Neural cell (in vitro differentiated cells): ENCODE measurements at regions not wholly inside any gene's neighbourhood (a gene's known extent, or its start where the extent isn't known, plus 50 kb on each side); places are given as distances from the start of the nearest gene placed in this dataset.

ENCODE experiments used
- H2AFZ ChIP-seq: fragments of 200-600, 300-800 bp; sonication (generic), shearing (Covaris generic); 2 replicates; pipeline ENCODE4 v1.6.0; 2014; ENCODE audit warnings: low read depth, mild to moderate bottlenecking, antibody characterized with exemption, low read length, moderate library complexity
- H3F3A ChIP-seq: fragments of 200-600 bp; shearing (Covaris generic); 2 replicates; pipeline ENCODE4 v1.6.1; 2016; ENCODE audit warnings: mild to moderate bottlenecking, moderate library complexity, mixed read lengths, antibody characterized with exemption, low read length; ENCODE audit not compliant: insufficient read depth, poor library complexity, severe bottlenecking
- H3K27ac ChIP-seq: fragments of 200-600, 300-800 bp; sonication (generic), shearing (Covaris generic); 2 replicates; pipeline ENCODE4 v1.5.1; 2014; ENCODE audit warnings: mild to moderate bottlenecking, low read length, moderate library complexity
- H3K27me3 ChIP-seq: fragments of 300-800, 200-600 bp; sonication (generic), shearing (Covaris generic); 2 replicates; pipeline ENCODE4 v1.6.0; 2014; ENCODE audit warnings: mild to moderate bottlenecking, low read depth, low read length, moderate library complexity; ENCODE audit not compliant: insufficient read depth
- H3K36me3 ChIP-seq: fragments of 300-800, 200-600 bp; sonication (generic), shearing (Covaris generic); 2 replicates; pipeline ENCODE4 v1.5.1; 2014; ENCODE audit warnings: mild to moderate bottlenecking, antibody characterized with exemption, low read length, moderate library complexity; ENCODE audit not compliant: insufficient read depth
- H3K4me2 ChIP-seq: fragments of 300-800, 200-600 bp; sonication (generic), shearing (Covaris generic); 2 replicates; pipeline ENCODE4 v1.6.0; 2014; ENCODE audit warnings: mild to moderate bottlenecking, low read length
- H3K4me3 ChIP-seq: fragments of 300-800, 200-600 bp; sonication (generic), shearing (Covaris generic); 2 replicates; pipeline ENCODE4 v1.5.1; 2014; ENCODE audit warnings: mild to moderate bottlenecking, low read length, moderate library complexity
- H3K79me2 ChIP-seq: fragments of 200-600 bp; shearing (Covaris generic); replicated peaks from 2 replicates; pipeline ENCODE4 v1.6.0; 2014; ENCODE audit warnings: mild to moderate bottlenecking, low read length, moderate library complexity; ENCODE audit not compliant: insufficient read depth
- H3K9ac ChIP-seq: fragments of 300-800, 200-600 bp; sonication (generic), shearing (Covaris generic); 2 replicates; pipeline ENCODE4 v1.6.1; 2016; ENCODE audit warnings: mild to moderate bottlenecking, low read length, mixed read lengths
- H3K9me2 ChIP-seq: fragments of 200-600 bp; shearing (Covaris generic); 2 replicates; pipeline ENCODE4 v1.6.1; 2016; ENCODE audit warnings: mild to moderate bottlenecking, low read length, mixed read lengths; ENCODE audit not compliant: insufficient read depth
- H3K9me3 ChIP-seq: fragments of 200-600, 300-800 bp; sonication (generic), shearing (Covaris generic); 2 replicates; pipeline ENCODE4 v1.6.1; 2016; ENCODE audit warnings: mild to moderate bottlenecking, mixed run types, low read length, moderate library complexity, mixed read lengths
- H4K20me1 ChIP-seq: fragments of 200-600 bp; shearing (Covaris generic); 2 replicates; pipeline ENCODE4 v1.6.1; 2016; ENCODE audit warnings: mild to moderate bottlenecking, mixed run types; ENCODE audit not compliant: insufficient read depth
- EP300 ChIP-seq: fragments of 450-650 bp; conservative IDR thresholded peaks from 2 replicates; pipeline ENCODE4 v1.6.1; 2014; ENCODE audit warnings: antibody characterized with exemption, mild to moderate bottlenecking, moderate library complexity; ENCODE audit not compliant: poor library complexity, severe bottlenecking
- EZH2 ChIP-seq: fragments of 200-600, 300-800 bp; shearing (Covaris generic), sonication (generic); IDR thresholded peaks from 2 replicates; pipeline ENCODE4 v1.6.1; 2014; ENCODE audit warnings: antibody characterized with exemption, low read length, borderline replicate concordance, mild to moderate bottlenecking; ENCODE audit not compliant: insufficient read depth, poor library complexity, severe bottlenecking
- MXI1 ChIP-seq: fragments of 450-650 bp; conservative IDR thresholded peaks from 2 replicates; pipeline ENCODE4 v1.6.1; 2014; ENCODE audit warnings: antibody characterized with exemption, mild to moderate bottlenecking; ENCODE audit not compliant: poor library complexity, severe bottlenecking
- POLR2AphosphoS5 ChIP-seq: IDR thresholded peaks from 2 replicates; pipeline ENCODE4 v1.6.1; 2012
- RAD21 ChIP-seq: fragments of 450-650 bp; conservative IDR thresholded peaks from 2 replicates; pipeline ENCODE4 v1.6.1; 2014; ENCODE audit warnings: antibody characterized with exemption, mild to moderate bottlenecking, moderate library complexity
- SMC3 ChIP-seq: fragments of 450-650 bp; conservative IDR thresholded peaks from 2 replicates; pipeline ENCODE4 v1.6.1; 2014; ENCODE audit warnings: antibody characterized with exemption, mild to moderate bottlenecking, moderate library complexity; ENCODE audit not compliant: poor library complexity
- TAF1 ChIP-seq: IDR thresholded peaks from 2 replicates; pipeline ENCODE4 v1.6.1; 2012; ENCODE audit warnings: low read depth
- TF ChIP-seq, protein P1 (sequence below): fragments of 450-650 bp; IDR thresholded peaks from 2 replicates; pipeline ENCODE4 v1.5.1; 2014; ENCODE audit warnings: antibody characterized with exemption, mild to moderate bottlenecking, moderate library complexity; ENCODE audit not compliant: poor library complexity, severe bottlenecking
- TF ChIP-seq, protein P2 (sequence below): IDR thresholded peaks from 2 replicates; pipeline ENCODE4 v1.6.1; 2012; ENCODE audit warnings: borderline replicate concordance

DNA sequence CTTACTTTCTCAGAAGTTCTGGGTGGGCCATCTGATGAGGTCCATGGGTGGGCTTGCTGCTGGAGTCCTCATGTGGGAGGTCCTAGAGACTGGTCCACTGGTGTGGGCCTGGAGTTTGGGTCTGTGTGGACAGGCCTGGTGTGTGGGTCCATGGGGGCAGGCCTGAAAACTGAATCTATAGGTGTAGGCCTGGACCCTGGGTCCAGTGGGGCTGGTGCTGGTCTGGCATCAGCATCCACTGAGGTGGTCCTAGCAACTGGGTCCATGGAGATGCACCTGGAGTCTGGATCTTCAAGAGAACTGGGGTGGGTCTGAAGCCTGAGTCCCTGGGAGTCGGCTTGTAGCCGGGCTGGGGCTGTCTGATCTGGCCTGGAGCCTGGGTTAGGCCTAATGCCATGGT, 253.8 kb upstream of the CCL2 start:
- H3K27me3 ChIP-seq = no peaks in the 10 kb centered on the region
- no peaks in the 10 kb centered on the region for H3K36me3 ChIP-seq
- H3K9ac ChIP-seq = no peak overlapping the region
- H3K4me3 ChIP-seq = no peak overlapping the region
- no peak overlapping the region for H2AFZ ChIP-seq
- no peaks in the 10 kb centered on the region for H3F3A ChIP-seq
- TF ChIP-seq POLR2AphosphoS5 (no peak), EP300 (no peak), RAD21 (no peak), SMC3 (no peak), TAF1 (no peak), MXI1 (no peak), EZH2 (no peak)
- TF ChIP-seq, protein P1, sequence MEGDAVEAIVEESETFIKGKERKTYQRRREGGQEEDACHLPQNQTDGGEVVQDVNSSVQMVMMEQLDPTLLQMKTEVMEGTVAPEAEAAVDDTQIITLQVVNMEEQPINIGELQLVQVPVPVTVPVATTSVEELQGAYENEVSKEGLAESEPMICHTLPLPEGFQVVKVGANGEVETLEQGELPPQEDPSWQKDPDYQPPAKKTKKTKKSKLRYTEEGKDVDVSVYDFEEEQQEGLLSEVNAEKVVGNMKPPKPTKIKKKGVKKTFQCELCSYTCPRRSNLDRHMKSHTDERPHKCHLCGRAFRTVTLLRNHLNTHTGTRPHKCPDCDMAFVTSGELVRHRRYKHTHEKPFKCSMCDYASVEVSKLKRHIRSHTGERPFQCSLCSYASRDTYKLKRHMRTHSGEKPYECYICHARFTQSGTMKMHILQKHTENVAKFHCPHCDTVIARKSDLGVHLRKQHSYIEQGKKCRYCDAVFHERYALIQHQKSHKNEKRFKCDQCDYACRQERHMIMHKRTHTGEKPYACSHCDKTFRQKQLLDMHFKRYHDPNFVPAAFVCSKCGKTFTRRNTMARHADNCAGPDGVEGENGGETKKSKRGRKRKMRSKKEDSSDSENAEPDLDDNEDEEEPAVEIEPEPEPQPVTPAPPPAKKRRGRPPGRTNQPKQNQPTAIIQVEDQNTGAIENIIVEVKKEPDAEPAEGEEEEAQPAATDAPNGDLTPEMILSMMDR = no peak
- TF ChIP-seq, protein P2, sequence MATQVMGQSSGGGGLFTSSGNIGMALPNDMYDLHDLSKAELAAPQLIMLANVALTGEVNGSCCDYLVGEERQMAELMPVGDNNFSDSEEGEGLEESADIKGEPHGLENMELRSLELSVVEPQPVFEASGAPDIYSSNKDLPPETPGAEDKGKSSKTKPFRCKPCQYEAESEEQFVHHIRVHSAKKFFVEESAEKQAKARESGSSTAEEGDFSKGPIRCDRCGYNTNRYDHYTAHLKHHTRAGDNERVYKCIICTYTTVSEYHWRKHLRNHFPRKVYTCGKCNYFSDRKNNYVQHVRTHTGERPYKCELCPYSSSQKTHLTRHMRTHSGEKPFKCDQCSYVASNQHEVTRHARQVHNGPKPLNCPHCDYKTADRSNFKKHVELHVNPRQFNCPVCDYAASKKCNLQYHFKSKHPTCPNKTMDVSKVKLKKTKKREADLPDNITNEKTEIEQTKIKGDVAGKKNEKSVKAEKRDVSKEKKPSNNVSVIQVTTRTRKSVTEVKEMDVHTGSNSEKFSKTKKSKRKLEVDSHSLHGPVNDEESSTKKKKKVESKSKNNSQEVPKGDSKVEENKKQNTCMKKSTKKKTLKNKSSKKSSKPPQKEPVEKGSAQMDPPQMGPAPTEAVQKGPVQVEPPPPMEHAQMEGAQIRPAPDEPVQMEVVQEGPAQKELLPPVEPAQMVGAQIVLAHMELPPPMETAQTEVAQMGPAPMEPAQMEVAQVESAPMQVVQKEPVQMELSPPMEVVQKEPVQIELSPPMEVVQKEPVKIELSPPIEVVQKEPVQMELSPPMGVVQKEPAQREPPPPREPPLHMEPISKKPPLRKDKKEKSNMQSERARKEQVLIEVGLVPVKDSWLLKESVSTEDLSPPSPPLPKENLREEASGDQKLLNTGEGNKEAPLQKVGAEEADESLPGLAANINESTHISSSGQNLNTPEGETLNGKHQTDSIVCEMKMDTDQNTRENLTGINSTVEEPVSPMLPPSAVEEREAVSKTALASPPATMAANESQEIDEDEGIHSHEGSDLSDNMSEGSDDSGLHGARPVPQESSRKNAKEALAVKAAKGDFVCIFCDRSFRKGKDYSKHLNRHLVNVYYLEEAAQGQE = no peak
- H3K27ac ChIP-seq = no peak overlapping the region
- H3K79me2 ChIP-seq = no peaks in the 10 kb centered on the region
- no peak overlapping the region for H3K4me2 ChIP-seq
- H4K20me1 ChIP-seq = no peaks in the 10 kb centered on the region
- no peaks in the 10 kb centered on the region for H3K9me2 ChIP-seq
- H3K9me3 ChIP-seq = peaks cover 8% of the 10 kb centered on the region

DNA sequence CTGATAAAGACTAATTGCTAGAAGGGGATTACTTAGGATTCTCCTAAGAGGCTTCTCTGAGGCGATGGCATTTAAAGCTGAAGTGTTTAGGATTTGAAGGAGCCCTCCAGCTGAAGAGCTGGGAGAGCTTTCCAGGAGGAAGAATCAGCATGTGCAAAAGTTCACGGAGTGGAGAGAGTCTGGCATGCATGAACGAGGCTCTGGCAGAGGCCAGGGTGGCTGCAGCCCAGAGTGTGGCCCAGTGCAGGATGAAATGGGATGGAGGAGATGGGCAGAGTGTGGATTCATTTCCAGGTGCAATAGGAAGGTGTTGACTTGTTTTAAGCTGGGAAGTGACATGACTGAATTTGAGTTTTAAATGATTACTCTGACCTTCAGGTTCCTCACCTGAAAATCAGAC, 249.0 kb upstream of the CCL2 start:
- no peaks in the 10 kb centered on the region for H4K20me1 ChIP-seq
- no peaks in the 10 kb centered on the region for H3K9me2 ChIP-seq
- peaks cover 4% of the 10 kb centered on the region for H3K9me3 ChIP-seq
- TF ChIP-seq POLR2AphosphoS5 = no peak
- TF ChIP-seq RAD21 = no peak
- TF ChIP-seq, protein P2 = no peak
- TF ChIP-seq, protein P1 = no peak
- TF ChIP-seq EZH2 = no peak
- TF ChIP-seq TAF1 = no peak
- TF ChIP-seq MXI1 = no peak
- TF ChIP-seq EP300 = no peak
- no peak for TF ChIP-seq SMC3
- H3K4me2 ChIP-seq = no peak overlapping the region
- H3K27ac ChIP-seq = no peak overlapping the region
- no peak overlapping the region for H3K4me3 ChIP-seq
- H3K9ac ChIP-seq = no peak overlapping the region
- H3K27me3 ChIP-seq = no peaks in the 10 kb centered on the region
- H2AFZ ChIP-seq = no peak overlapping the region
- H3F3A ChIP-seq = no peaks in the 10 kb centered on the region
- no peaks in the 10 kb centered on the region for H3K36me3 ChIP-seq
- H3K79me2 ChIP-seq = no peaks in the 10 kb centered on the region
